ENCODE measurements at regions not wholly inside any gene's neighbourhood (a gene's known extent, or its start where the extent isn't known, plus 50 kb on each side); places are given as distances from the start of the nearest gene placed in this dataset.

GRCh38 chr14:36402867-36403266, 82.4 kb upstream of the MBIP start:
- in situ Hi-C loops (cut with MboI; ENCODE audit: low sequenced_read_pairs, unreplicated experiment) = no loop called here
- TF ChIP-seq, protein P1, sequence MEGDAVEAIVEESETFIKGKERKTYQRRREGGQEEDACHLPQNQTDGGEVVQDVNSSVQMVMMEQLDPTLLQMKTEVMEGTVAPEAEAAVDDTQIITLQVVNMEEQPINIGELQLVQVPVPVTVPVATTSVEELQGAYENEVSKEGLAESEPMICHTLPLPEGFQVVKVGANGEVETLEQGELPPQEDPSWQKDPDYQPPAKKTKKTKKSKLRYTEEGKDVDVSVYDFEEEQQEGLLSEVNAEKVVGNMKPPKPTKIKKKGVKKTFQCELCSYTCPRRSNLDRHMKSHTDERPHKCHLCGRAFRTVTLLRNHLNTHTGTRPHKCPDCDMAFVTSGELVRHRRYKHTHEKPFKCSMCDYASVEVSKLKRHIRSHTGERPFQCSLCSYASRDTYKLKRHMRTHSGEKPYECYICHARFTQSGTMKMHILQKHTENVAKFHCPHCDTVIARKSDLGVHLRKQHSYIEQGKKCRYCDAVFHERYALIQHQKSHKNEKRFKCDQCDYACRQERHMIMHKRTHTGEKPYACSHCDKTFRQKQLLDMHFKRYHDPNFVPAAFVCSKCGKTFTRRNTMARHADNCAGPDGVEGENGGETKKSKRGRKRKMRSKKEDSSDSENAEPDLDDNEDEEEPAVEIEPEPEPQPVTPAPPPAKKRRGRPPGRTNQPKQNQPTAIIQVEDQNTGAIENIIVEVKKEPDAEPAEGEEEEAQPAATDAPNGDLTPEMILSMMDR (IDR thresholded peaks at IDR 0.05; ENCODE audit: borderline replicate concordance, control extremely low read depth, extremely low read depth, insufficient read depth, missing control alignments) = no peak
- DNase-seq (ENCODE audit: low spot score) = no peak

DNA sequence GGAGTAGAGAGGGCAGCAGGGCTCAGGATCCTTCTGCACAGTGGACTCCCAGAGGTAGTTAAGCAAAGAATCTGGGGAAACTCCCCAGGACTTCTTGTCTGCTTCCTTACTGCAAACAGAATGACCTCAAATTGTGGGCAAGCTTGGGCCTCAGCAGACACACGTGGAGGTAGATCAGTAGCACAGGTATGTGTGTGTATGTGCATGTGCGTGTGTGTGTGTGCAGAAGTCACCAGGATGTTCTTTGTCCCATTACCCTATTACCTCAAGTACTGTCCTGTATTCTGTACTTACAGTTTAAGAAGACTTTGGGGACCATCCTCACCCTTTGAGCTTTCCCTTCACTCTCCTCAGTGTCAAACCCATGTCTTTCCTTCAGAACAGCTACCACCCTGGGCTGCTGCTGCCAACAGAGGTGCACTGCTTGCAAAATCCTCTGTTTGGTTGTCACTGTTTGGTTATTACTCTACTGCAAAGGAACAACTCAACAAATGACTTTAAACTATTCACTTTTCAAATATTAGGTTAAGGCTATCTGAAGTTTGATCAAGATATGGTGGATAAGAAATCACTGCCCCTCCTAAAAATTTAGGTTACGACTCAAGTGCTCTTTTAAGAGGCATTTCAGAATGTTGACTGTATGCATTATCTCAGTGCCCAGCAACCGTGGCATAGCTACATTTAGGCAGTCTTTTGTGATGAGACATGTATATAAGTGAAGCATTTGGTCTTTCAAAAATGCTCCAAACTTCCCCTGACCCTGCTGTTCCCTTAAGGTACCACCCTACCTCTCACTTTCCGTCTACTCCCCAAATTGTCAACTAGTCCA, 78.2 kb upstream of the MBIP start:
- DNase-seq (ENCODE audit: low spot score) = no peak
- in situ Hi-C loops (cut with MboI; ENCODE audit: low sequenced_read_pairs, unreplicated experiment) = loop anchor here (25.0 kb wide), 1 partner anchor 511 kb away; no protein-coding TSS in a partner anchor
- TF ChIP-seq, protein P1 (IDR thresholded peaks at IDR 0.05; ENCODE audit: borderline replicate concordance, control extremely low read depth, extremely low read depth, insufficient read depth, missing control alignments) = no peak

DNA sequence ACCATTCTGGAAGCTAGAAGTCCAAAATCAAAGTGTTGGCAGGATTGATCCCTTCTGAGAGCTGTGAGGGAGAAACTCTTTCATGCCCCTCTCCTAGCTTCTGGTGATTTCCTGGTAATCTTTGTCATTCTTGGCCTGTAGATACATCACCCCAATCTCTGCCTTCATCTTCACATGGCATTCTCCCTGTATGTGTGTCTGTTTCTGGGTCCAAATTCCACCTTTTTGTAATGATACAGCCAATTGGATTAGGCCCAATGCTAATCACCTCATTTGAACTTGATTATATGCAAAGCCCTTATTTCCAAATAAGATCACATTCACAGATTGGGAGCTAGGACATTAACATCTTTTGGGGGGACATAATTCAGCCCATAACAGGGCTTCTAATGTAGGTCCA, 76.9 kb upstream of the MBIP start:
- in situ Hi-C loops (cut with MboI; ENCODE audit: low sequenced_read_pairs, unreplicated experiment) = loop anchor here (25.0 kb wide), 1 partner anchor 510 kb away; no protein-coding TSS in a partner anchor
- TF ChIP-seq, protein P1 (IDR thresholded peaks at IDR 0.05; ENCODE audit: borderline replicate concordance, control extremely low read depth, extremely low read depth, insufficient read depth, missing control alignments) = no peak
- no peak for DNase-seq (ENCODE audit: low spot score)

- DNase-seq (ENCODE audit: low spot score) = no peak
- in situ Hi-C loops (cut with MboI; ENCODE audit: low sequenced_read_pairs, unreplicated experiment) = loop anchor here (25.0 kb wide), 1 partner anchor 509 kb away; no protein-coding TSS in a partner anchor
- TF ChIP-seq, protein P1 (IDR thresholded peaks at IDR 0.05; ENCODE audit: borderline replicate concordance, control extremely low read depth, extremely low read depth, insufficient read depth, missing control alignments) = no peak
Observed at GRCh38 chr14:36396798-36397197, 76.4 kb upstream of the MBIP start.

DNA sequence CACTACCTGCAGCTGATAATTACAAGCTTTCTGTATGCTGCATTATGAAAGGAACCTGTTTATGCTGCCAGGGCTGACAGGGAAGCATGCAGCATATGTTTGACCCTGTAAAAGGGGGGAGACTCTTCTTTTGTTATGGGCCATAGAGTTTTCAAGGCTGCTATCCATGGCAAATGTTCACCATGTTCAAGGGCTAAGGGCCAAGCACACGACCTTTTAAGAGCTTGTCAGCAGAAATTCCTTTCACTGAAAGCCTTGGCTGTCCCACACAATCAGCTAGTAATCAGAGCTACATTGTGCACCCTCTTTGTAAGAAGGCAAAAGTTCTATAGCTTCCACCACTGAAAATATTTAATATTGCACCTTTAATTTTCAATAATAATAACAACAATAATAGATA, 74.2 kb upstream of the MBIP start:
- DNase-seq (ENCODE audit: low spot score) = no peak
- TF ChIP-seq, protein P1 (IDR thresholded peaks at IDR 0.05; ENCODE audit: borderline replicate concordance, control extremely low read depth, extremely low read depth, insufficient read depth, missing control alignments) = no peak
- in situ Hi-C loops (cut with MboI; ENCODE audit: low sequenced_read_pairs, unreplicated experiment) = loop anchor here (25.0 kb wide), 1 partner anchor 507 kb away; no protein-coding TSS in a partner anchor

GRCh38 chr14:36390718-36391117, 70.3 kb upstream of the MBIP start:
- TF ChIP-seq, protein P1 (IDR thresholded peaks at IDR 0.05; ENCODE audit: borderline replicate concordance, control extremely low read depth, extremely low read depth, insufficient read depth, missing control alignments) = no peak
- no peak for DNase-seq (ENCODE audit: low spot score)
- in situ Hi-C loops (cut with MboI; ENCODE audit: low sequenced_read_pairs, unreplicated experiment) = loop anchor here (25.0 kb wide), 1 partner anchor 503 kb away; no protein-coding TSS in a partner anchor

All from GM13976 (cell line).